Lower leg skin (tissue), 4 donors: ENCODE measurements at regions not wholly inside any gene's neighbourhood (a gene's known extent, or its start where the extent isn't known, plus 50 kb on each side); places are given as distances from the start of the nearest gene placed in this dataset.
"Not testable (repeated sequence)": the region's sequence is repeated elsewhere in the genome, so short reads cannot be mapped to it uniquely, and the experiment has no call there.

Experiments
- DNase-seq, 2 donors: peaks; one replicate each; pipeline ENCODE4 v3.0.0-alpha.2; 2019; ENCODE audit warnings: low spot score in 2 of 2
- H3K4me3 ChIP-seq: fragments of 200-600 bp; sonication (generic); 2 replicates; pipeline ENCODE4 v1.5.1; 2017; ENCODE audit warnings: mild to moderate bottlenecking, low read depth; ENCODE audit not compliant: poor library complexity, severe bottlenecking
- CTCF ChIP-seq, 3 donors: fragments of 450-650 bp; IDR thresholded peaks; one replicate each; pipeline ENCODE4 v1.5.1; 2016; ENCODE audit warnings: antibody characterized with exemption in 3 of 3, mild to moderate bottlenecking in 3 of 3, moderate library complexity in 2 of 3
- POLR2A ChIP-seq, 2 donors: fragments of 450-650 bp; IDR thresholded peaks; one replicate each; pipeline ENCODE4 v1.6.1; 2016 to 2017; ENCODE audit warnings: antibody characterized with exemption in 2 of 2, mild to moderate bottlenecking in 1 of 2, moderate library complexity in 1 of 2
- WGBS, 2 donors: methylation state at CpG; one replicate each; pipeline ENCODE4 v1.1.5; 2018; 5-methylcytosine and 5-hydroxymethylcytosine counted together
- intact Hi-C: fragments of 100-400 bp; cut with DNase I; formaldehyde crosslinking; loops from one replicate; pipeline ENCODE4 v1.15.0; 2023; ENCODE audit warnings: low total_unique reads

- intact Hi-C loops = no loop called here
- 76 to 81% methylated on average over 4 of the region's 4 CpGs for WGBS, 2 donors
- no peak for DNase-seq
- H3K4me3 ChIP-seq = no peak overlapping the region
- TF ChIP-seq CTCF (IDR thresholded peaks at IDR 0.05) = no peak
- no peak for TF ChIP-seq POLR2A (IDR thresholded peaks at IDR 0.05)
Measured at GRCh38 chr7:131667699-131668098, 111.3 kb upstream of the PODXL start.

- TF ChIP-seq POLR2A (IDR thresholded peaks at IDR 0.05) (no peak), CTCF (IDR thresholded peaks at IDR 0.05) (no peak)
- DNase-seq = no peak
- intact Hi-C loops = no loop called here
- no peak overlapping the region for H3K4me3 ChIP-seq
- WGBS, 2 donors = 85 to 92% methylated on average over 3 of the region's 3 CpGs
Measured at GRCh38 chr7:131665021-131665420, 108.6 kb upstream of the PODXL start.

GRCh38 chr7:131664570-131664969 is 108.1 kb upstream of the PODXL start:
- WGBS, 2 donors = 85 to 87% methylated on average over 5 of the region's 5 CpGs
- DNase-seq = no peak
- intact Hi-C loops = no loop called here
- H3K4me3 ChIP-seq = no peak overlapping the region
- no peak for TF ChIP-seq CTCF (IDR thresholded peaks at IDR 0.05)
- no peak for TF ChIP-seq POLR2A (IDR thresholded peaks at IDR 0.05)

- WGBS, 2 donors = 73 to 76% methylated on average over 15 of the region's 15 CpGs
- DNase-seq, intact Hi-C loops, H3K4me3 ChIP-seq: not testable (repeated sequence)
Measured at GRCh38 chr7:131662301-131662873, 106.0 kb upstream of the PODXL start.

- H3K4me3 ChIP-seq = no peak overlapping the region
- DNase-seq = peak in 1 of 2 donors; percentile 68
- intact Hi-C loops = no loop called here
- WGBS, 2 donors = 52 to 68% methylated on average over 3 of the region's 3 CpGs
- TF ChIP-seq CTCF (IDR thresholded peaks at IDR 0.05) = no peak
- no peak for TF ChIP-seq POLR2A (IDR thresholded peaks at IDR 0.05)
Measured at GRCh38 chr7:131657881-131658280, 101.5 kb upstream of the PODXL start.

GRCh38 chr7:131656980-131657723 is 100.7 kb upstream of the PODXL start:
- DNase-seq = peak in 1 of 2 donors; percentile 32
- no peak overlapping the region for H3K4me3 ChIP-seq
- intact Hi-C loops = no loop called here
- 85 to 87% methylated on average over 9 to 10 of the region's 10 CpGs for WGBS, 2 donors
- no peak for TF ChIP-seq CTCF (IDR thresholded peaks at IDR 0.05)
- no peak for TF ChIP-seq POLR2A (IDR thresholded peaks at IDR 0.05)
